Right lobe of liver (tissue), 4 donors: ENCODE measurements at regions not wholly inside any gene's neighbourhood (a gene's known extent, or its start where the extent isn't known, plus 50 kb on each side); places are given as distances from the start of the nearest gene placed in this dataset.

Experiments
- CTCF ChIP-seq, 4 donors: fragments of 200-600 bp in 3 of 4; fragments of 450-650 bp in 1 of 4; IDR thresholded peaks; one replicate each; pipeline versions ENCODE4 v1.5.1 to v1.8.0; 2016 to 2022; ENCODE audit warnings: antibody characterized with exemption in 4 of 4, mild to moderate bottlenecking in 2 of 4
- POLR2A ChIP-seq: fragments of 450-650 bp; IDR thresholded peaks from one replicate; pipeline ENCODE4 v1.6.1; 2017; ENCODE audit warnings: antibody characterized with exemption, mild to moderate bottlenecking
- donor health status: DM: no; HTN: no; CAD: no.
- donor health status: DM: no; HTN: no; CAD: no.
- donor health status: DM: no; HTN: yes; CAD: no.

- TF ChIP-seq POLR2A (no peak), CTCF (IDR thresholded peaks at IDR 0.05) (no peak)
These were observed 54.0 kb upstream of the ADGRA1 start for GRCh38 chr10:133033742-133034048.
